Ovary (tissue), 3 donors: ENCODE measurements at regions not wholly inside any gene's neighbourhood (a gene's known extent, or its start where the extent isn't known, plus 50 kb on each side); places are given as distances from the start of the nearest gene placed in this dataset.

Experiments used
- EP300 ChIP-seq: sonication (generic); formaldehyde crosslinking; IDR thresholded peaks from one replicate; pipeline ENCODE4 v1.6.1; 2017; ENCODE audit warnings: antibody characterized with exemption
- POLR2A ChIP-seq: fragments of 450-650 bp; IDR thresholded peaks from one replicate; pipeline ENCODE4 v1.6.1; 2017; ENCODE audit warnings: antibody characterized with exemption, mild to moderate bottlenecking, moderate library complexity
- TF ChIP-seq, protein P1 (sequence below), 3 donors: fragments of 450-650 bp in 2 of 3; fragments of 200-600 bp in 1 of 3; IDR thresholded peaks; one replicate each; pipeline versions ENCODE4 v1.5.1 to v1.8.0; 2016 to 2022; ENCODE audit warnings: antibody characterized with exemption in 3 of 3, mild to moderate bottlenecking in 1 of 3
- donor health status: DM: no; HTN: no; CAD: no.

- TF ChIP-seq EP300 (no peak), POLR2A (no peak)
- TF ChIP-seq, protein P1, sequence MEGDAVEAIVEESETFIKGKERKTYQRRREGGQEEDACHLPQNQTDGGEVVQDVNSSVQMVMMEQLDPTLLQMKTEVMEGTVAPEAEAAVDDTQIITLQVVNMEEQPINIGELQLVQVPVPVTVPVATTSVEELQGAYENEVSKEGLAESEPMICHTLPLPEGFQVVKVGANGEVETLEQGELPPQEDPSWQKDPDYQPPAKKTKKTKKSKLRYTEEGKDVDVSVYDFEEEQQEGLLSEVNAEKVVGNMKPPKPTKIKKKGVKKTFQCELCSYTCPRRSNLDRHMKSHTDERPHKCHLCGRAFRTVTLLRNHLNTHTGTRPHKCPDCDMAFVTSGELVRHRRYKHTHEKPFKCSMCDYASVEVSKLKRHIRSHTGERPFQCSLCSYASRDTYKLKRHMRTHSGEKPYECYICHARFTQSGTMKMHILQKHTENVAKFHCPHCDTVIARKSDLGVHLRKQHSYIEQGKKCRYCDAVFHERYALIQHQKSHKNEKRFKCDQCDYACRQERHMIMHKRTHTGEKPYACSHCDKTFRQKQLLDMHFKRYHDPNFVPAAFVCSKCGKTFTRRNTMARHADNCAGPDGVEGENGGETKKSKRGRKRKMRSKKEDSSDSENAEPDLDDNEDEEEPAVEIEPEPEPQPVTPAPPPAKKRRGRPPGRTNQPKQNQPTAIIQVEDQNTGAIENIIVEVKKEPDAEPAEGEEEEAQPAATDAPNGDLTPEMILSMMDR (IDR thresholded peaks at IDR 0.05), result no peak
These were observed 451.8 kb downstream of the ATP23 start for GRCh38 chr12:58393152-58393551.
